Hippocampal formation (tissue), 2 donors: ENCODE measurements at regions not wholly inside any gene's neighbourhood (a gene's known extent, or its start where the extent isn't known, plus 50 kb on each side); places are given as distances from the start of the nearest gene placed in this dataset.
"Not testable (repeated sequence)": the region's sequence is repeated elsewhere in the genome, so short reads cannot be mapped to it uniquely, and the experiment has no call there.

Source experiments
- DNase-seq, 2 donors: peaks; one replicate each; lab custom pipeline; 2025; lab: John Stamatoyannopoulos, UW

GRCh38 chr11:70894566-70895365 lies 357.6 kb downstream of the SHANK2 start:
- no peak for DNase-seq

DNA sequence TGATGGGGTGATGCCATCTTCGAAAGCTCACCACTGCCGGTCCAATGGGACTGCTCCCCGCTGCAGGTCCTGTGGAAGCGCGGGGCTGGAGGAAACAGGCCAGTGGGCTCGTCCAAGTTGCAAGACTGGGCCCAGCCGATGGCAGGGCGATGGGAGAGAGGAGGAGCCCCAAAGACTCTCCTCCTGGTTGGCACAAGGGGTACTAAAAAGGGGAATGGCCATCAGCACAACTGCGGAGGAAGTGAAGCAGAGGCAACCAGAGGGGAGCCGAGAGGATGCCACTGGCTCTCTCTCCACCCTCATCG lies 357.1 kb downstream of the SHANK2 start:
- DNase-seq = no peak

DNA sequence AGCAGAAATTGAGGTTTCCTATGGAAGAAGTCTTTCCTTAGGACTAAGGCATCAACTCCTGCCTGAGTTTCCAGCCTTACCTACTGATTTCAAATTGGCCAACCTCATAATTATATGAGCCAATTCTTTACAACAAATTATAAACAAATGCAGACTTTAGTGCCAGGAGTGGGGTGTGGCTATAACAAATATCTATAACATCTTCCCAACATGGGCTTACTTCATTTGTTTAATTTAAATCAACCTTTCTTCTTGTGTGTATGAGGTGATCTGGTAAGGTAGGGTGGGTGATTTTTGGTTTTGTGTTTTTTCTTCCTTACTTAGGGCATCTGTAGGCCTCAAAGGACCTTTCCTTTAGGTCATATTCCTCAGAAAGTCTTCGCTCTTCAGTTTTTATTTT lies 354.9 kb downstream of the SHANK2 start:
- no peak for DNase-seq

- DNase-seq = no peak
Observed at GRCh38 chr11:70899616-70900015, 352.8 kb downstream of the SHANK2 start.

- no peak for DNase-seq
Observed at GRCh38 chr11:70900540-70900939, 351.8 kb downstream of the SHANK2 start.

- peak; percentile 8 to 30 for DNase-seq
Observed at GRCh38 chr11:70901951-70902521, 350.3 kb downstream of the SHANK2 start.

GRCh38 chr11:70903229-70903628 lies 349.1 kb downstream of the SHANK2 start:
- not testable (repeated sequence) for DNase-seq

GRCh38 chr11:70906101-70906500 lies 346.3 kb downstream of the SHANK2 start:
- DNase-seq = no peak

- no peak for DNase-seq
Observed at GRCh38 chr11:70908223-70908622, 344.2 kb downstream of the SHANK2 start.

DNA sequence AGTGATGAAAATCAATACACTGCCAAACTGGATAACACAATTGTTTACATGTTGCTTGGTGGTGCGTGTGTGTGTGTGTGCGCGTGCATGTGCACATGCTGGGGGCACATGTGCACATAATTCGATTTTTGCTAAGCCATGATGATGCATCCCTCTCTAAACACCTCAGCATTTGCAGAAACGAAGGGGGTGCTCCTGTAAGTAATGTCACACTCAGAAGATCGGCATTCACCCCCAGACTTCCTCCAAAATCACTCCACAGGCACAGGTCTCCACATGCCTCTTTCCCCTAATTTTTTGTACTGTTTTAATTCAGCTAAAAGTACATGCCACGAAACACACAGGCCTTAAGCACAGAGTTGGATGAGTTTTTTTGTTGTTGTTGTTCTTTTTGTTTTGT lies 341.5 kb downstream of the SHANK2 start:
- DNase-seq = no peak

- no peak for DNase-seq
Observed at GRCh38 chr11:70912226-70912840, 340.0 kb downstream of the SHANK2 start.

- DNase-seq = peak in 1 of 2 donors; percentile 26
Observed at GRCh38 chr11:70913715-70914231, 338.6 kb downstream of the SHANK2 start.

DNA sequence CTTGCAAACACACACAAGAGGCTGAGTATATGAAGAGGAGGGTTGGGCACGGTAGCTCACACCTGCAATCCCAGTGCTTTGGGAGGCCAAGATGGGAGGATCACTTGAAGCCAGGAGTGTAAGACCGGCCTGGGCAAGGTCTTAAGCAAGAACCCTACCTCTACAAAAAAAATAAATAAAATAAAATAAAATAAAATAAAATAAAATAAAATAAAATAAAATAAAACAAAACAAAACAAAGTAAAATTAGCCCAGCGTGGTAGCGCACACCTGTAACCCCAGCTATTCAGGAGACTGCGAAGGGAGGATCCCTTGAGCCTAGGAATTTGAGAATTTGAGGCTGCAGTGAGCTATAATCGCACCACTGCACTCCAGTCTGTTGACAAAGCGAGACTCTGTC lies 337.9 kb downstream of the SHANK2 start:
- DNase-seq = no peak

- peak in 1 of 2 donors; percentile 53 for DNase-seq
Observed at GRCh38 chr11:70915158-70915985, 337.0 kb downstream of the SHANK2 start.

DNA sequence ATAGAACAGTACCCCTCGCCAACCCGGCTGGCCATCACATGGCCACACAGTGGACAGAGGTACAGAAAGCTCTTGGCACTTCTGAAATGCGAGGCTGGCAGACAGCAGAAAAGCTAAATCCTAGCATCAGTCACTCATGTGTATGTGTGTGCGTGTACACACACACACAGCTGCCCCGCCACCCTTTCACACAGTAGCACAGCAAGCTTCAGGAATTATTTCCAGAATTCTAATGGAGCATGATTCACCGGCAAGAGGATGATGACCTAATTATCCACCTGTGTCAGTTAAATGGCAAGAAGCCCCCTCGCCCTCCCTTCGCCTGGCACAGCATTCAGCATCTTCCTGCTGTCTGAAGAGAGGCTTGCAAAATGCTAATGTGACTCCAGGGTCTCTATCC lies 336.0 kb downstream of the SHANK2 start:
- DNase-seq = no peak

DNA sequence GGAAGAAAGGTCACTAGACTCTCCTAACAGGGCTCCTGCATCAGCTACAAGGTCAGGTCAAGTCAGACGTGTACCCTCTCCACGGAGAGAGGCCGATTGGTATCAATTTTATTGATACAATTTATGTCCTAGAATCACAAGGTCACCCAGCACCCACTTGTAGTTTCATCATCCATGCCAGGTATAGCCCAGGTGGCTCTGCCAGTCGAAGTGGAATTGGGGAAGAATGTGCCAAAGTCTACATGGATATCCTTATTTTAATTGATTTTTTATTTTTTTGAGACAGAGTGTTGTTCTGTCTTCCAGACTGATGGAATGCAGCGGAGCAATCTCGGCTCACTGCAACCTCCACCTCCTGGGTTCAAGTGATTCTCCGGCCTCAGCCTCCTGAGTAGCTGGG lies 334.1 kb downstream of the SHANK2 start:
- DNase-seq = no peak

GRCh38 chr11:70921804-70922203 lies 330.6 kb downstream of the SHANK2 start:
- DNase-seq = no peak

DNA sequence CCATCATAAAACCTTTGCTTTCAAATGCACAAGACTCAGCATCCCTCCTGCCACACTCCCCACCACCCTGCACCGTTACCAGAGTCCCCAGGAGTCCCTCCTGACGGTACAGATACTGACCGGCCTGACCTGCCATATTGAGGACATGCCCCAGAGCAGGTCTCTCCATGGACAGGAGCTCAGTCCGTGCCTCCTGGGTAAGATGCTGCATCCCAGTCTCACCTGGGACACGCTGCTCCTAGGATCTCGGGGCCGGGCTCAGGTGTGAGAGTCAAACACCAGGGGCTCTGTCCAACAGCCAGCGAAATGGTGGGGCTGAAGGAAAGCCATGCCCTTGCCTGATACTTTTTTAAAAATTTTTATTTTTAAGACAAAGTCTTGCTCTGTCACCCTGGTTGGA lies 328.3 kb downstream of the SHANK2 start:
- no peak for DNase-seq

- no peak for DNase-seq
Observed at GRCh38 chr11:70925238-70925637, 327.1 kb downstream of the SHANK2 start.

GRCh38 chr11:70926543-70927201 lies 325.7 kb downstream of the SHANK2 start:
- DNase-seq = no peak

- no peak for DNase-seq
Observed at GRCh38 chr11:70928854-70929598, 323.4 kb downstream of the SHANK2 start.
